ENCODE measurements at regions not wholly inside any gene's neighbourhood (a gene's known extent, or its start where the extent isn't known, plus 50 kb on each side); places are given as distances from the start of the nearest gene placed in this dataset.

GRCh38 chr1:83500987-83501591, 497.8 kb downstream of the TTLL7 start (continued):
- TF ChIP-seq ZSCAN18 (CRISPR knock-in tag; IDR thresholded peaks at IDR 0.05): no peak

DNA sequence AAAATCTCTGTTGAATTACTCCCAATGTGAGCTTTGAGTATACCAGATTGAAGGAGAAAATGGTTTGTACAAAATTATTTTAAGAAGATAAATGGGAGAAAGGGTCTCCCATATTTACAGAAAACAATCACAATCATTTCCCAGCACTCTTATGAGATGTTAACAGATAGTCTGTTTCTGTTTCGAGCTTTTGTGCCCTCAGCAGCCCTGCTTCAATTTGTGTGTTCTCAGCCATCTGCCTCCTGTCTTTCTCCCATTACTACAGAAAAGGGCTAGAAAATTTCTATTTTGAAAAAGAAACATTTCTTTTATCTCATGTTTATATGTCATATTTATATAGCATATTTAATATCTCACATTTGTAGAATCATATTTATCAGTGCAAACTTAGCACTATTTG, 498.4 kb downstream of the TTLL7 start:
- CTCF ChIA-PET: no interaction called here
- no peak overlapping the region for H3K27ac Mint-ChIP-seq
- TF ChIP-seq E2F1 (CRISPR knock-in tag; IDR thresholded peaks at IDR 0.05): no peak
- TF ChIP-seq MXD4 (CRISPR knock-in tag; IDR thresholded peaks at IDR 0.05; ENCODE audit: borderline replicate concordance): no peak
- TF ChIP-seq FOXJ3 (CRISPR knock-in tag; IDR thresholded peaks at IDR 0.05; ENCODE audit: borderline replicate concordance): no peak
- TF ChIP-seq MYBL2 (CRISPR knock-in tag; IDR thresholded peaks at IDR 0.05): no peak
- no peak for TF ChIP-seq E2F5 (CRISPR knock-in tag; IDR thresholded peaks at IDR 0.05)
- no peak for TF ChIP-seq ZNF512 (CRISPR knock-in tag; IDR thresholded peaks at IDR 0.05; ENCODE audit: borderline replicate concordance)
- no peak for TF ChIP-seq NR1H2 (CRISPR knock-in tag; IDR thresholded peaks at IDR 0.05)
- no peak for TF ChIP-seq ZNF396 (CRISPR knock-in tag; IDR thresholded peaks at IDR 0.05; ENCODE audit: borderline replicate concordance)
- no peak for TF ChIP-seq PRRX2 (CRISPR knock-in tag; IDR thresholded peaks at IDR 0.05)
- TF ChIP-seq GRHL2 (CRISPR knock-in tag; IDR thresholded peaks at IDR 0.05; ENCODE audit: insufficient replicate concordance, severe bottlenecking): no peak
- TF ChIP-seq, protein P1, sequence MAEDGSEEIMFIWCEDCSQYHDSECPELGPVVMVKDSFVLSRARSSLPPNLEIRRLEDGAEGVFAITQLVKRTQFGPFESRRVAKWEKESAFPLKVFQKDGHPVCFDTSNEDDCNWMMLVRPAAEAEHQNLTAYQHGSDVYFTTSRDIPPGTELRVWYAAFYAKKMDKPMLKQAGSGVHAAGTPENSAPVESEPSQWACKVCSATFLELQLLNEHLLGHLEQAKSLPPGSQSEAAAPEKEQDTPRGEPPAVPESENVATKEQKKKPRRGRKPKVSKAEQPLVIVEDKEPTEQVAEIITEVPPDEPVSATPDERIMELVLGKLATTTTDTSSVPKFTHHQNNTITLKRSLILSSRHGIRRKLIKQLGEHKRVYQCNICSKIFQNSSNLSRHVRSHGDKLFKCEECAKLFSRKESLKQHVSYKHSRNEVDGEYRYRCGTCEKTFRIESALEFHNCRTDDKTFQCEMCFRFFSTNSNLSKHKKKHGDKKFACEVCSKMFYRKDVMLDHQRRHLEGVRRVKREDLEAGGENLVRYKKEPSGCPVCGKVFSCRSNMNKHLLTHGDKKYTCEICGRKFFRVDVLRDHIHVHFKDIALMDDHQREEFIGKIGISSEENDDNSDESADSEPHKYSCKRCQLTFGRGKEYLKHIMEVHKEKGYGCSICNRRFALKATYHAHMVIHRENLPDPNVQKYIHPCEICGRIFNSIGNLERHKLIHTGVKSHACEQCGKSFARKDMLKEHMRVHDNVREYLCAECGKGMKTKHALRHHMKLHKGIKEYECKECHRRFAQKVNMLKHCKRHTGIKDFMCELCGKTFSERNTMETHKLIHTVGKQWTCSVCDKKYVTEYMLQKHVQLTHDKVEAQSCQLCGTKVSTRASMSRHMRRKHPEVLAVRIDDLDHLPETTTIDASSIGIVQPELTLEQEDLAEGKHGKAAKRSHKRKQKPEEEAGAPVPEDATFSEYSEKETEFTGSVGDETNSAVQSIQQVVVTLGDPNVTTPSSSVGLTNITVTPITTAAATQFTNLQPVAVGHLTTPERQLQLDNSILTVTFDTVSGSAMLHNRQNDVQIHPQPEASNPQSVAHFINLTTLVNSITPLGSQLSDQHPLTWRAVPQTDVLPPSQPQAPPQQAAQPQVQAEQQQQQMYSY (CRISPR knock-in tag; IDR thresholded peaks at IDR 0.05): no peak
- TF ChIP-seq, protein P2, sequence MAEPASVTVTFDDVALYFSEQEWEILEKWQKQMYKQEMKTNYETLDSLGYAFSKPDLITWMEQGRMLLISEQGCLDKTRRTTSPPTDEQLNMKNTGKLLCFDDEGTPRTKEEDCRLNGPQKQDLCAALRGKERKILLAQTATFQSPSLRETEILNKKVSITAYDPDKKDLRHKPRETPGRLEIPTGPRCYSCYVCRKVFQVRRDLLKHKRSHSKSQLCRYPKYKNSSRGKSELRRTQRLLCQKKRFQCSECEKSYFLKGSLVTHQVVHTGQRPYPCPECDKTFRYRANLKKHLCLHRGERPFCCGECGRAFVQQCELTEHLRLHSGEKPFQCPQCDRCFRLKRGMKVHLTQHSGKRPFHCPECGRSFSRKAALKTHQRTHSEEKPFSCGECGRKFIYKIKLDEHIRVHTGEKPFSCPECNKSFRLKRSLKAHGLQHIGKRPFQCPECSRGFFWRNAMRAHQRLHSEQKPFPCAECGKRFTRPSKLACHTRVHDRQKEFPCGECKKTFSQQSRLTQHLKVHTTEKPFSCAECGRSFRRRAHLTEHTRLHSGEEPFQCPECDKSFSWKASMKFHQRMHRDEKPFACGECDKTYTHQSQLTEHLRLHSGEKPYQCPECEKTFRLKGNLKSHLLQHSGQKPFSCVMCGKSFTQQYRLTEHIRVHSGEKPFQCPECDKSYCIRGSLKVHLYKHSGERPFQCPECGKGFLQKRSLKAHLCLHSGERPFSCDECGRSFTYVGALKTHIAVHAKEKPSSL (CRISPR knock-in tag; conservative IDR thresholded peaks at IDR 0.05): no peak
- no peak overlapping the region for H3K4me3 Mint-ChIP-seq
- no peaks in the 10 kb centered on the region for H3K36me3 Mint-ChIP-seq
- POLR2A ChIA-PET: no interaction called here
- H3K9me3 Mint-ChIP-seq: no peaks in the 10 kb centered on the region
- ATAC-seq: no peak
- no peak for DNase-seq (ENCODE audit: low spot score)
- no peaks in the 10 kb centered on the region for H3K4me1 Mint-ChIP-seq
- no peaks in the 10 kb centered on the region for H3K27me3 Mint-ChIP-seq (ENCODE audit: low read depth)
